ENCODE measurements at regions not wholly inside any gene's neighbourhood (a gene's known extent, or its start where the extent isn't known, plus 50 kb on each side); places are given as distances from the start of the nearest gene placed in this dataset.
"Not testable (repeated sequence)": the region's sequence is repeated elsewhere in the genome, so short reads cannot be mapped to it uniquely, and the experiment has no call there.

- DNase-seq (ENCODE audit: low read depth in 2 of 3, low spot score in 2 of 3), result no peak
Observed at GRCh38 chr7:46089281-46089680, 168.2 kb upstream of the IGFBP3 start.

GRCh38 chr7:46088486-46088885, 167.4 kb upstream of the IGFBP3 start:
- not testable (repeated sequence) for DNase-seq (ENCODE audit: low read depth in 2 of 3, low spot score in 2 of 3)

- no peak for DNase-seq (ENCODE audit: low read depth in 2 of 3, low spot score in 2 of 3)
Observed at GRCh38 chr7:46080595-46081159, 159.6 kb upstream of the IGFBP3 start.

GRCh38 chr7:46079421-46079820, 158.3 kb upstream of the IGFBP3 start:
- no peak for DNase-seq (ENCODE audit: low read depth in 2 of 3, low spot score in 2 of 3)

GRCh38 chr7:46076527-46076926, 155.5 kb upstream of the IGFBP3 start:
- no peak for DNase-seq (ENCODE audit: low read depth in 2 of 3, low spot score in 2 of 3)

GRCh38 chr7:46072722-46073121, 151.7 kb upstream of the IGFBP3 start:
- DNase-seq (ENCODE audit: low read depth in 2 of 3, low spot score in 2 of 3), result no peak

GRCh38 chr7:46071601-46072000, 150.5 kb upstream of the IGFBP3 start:
- DNase-seq (ENCODE audit: low read depth in 2 of 3, low spot score in 2 of 3), result no peak

GRCh38 chr7:46071076-46071475, 150.0 kb upstream of the IGFBP3 start:
- DNase-seq (ENCODE audit: low read depth in 2 of 3, low spot score in 2 of 3), result no peak

GRCh38 chr7:46068159-46068558, 147.1 kb upstream of the IGFBP3 start:
- no peak for DNase-seq (ENCODE audit: low read depth in 2 of 3, low spot score in 2 of 3)

GRCh38 chr7:46059308-46060020, 138.4 kb upstream of the IGFBP3 start:
- DNase-seq (ENCODE audit: low read depth in 2 of 3, low spot score in 2 of 3), result no peak

GRCh38 chr7:46058086-46058823, 137.2 kb upstream of the IGFBP3 start:
- no peak for DNase-seq (ENCODE audit: low read depth in 2 of 3, low spot score in 2 of 3)

GRCh38 chr7:46054915-46055314, 133.8 kb upstream of the IGFBP3 start:
- no peak for DNase-seq (ENCODE audit: low read depth in 2 of 3, low spot score in 2 of 3)

- no peak for DNase-seq (ENCODE audit: low read depth in 2 of 3, low spot score in 2 of 3)
Observed at GRCh38 chr7:46054272-46054671, 133.2 kb upstream of the IGFBP3 start.

GRCh38 chr7:46047581-46047980, 126.5 kb upstream of the IGFBP3 start:
- no peak for DNase-seq (ENCODE audit: low read depth in 2 of 3, low spot score in 2 of 3)

- not testable (repeated sequence) for DNase-seq (ENCODE audit: low read depth in 2 of 3, low spot score in 2 of 3)
Observed at GRCh38 chr7:46043338-46043737, 122.3 kb upstream of the IGFBP3 start.

GRCh38 chr7:46039813-46040212, 118.7 kb upstream of the IGFBP3 start:
- DNase-seq (ENCODE audit: low read depth in 2 of 3, low spot score in 2 of 3), result not testable (repeated sequence)

GRCh38 chr7:46035166-46035565, 114.1 kb upstream of the IGFBP3 start:
- no peak for DNase-seq (ENCODE audit: low read depth in 2 of 3, low spot score in 2 of 3)

- DNase-seq (ENCODE audit: low read depth in 2 of 3, low spot score in 2 of 3), result no peak
Observed at GRCh38 chr7:46034056-46034768, 113.1 kb upstream of the IGFBP3 start.

- DNase-seq (ENCODE audit: low read depth in 2 of 3, low spot score in 2 of 3), result no peak
Observed at GRCh38 chr7:46033592-46033991, 112.5 kb upstream of the IGFBP3 start.

GRCh38 chr7:46032942-46033341, 111.9 kb upstream of the IGFBP3 start:
- DNase-seq (ENCODE audit: low read depth in 2 of 3, low spot score in 2 of 3), result no peak

- DNase-seq (ENCODE audit: low read depth in 2 of 3, low spot score in 2 of 3), result no peak
Observed at GRCh38 chr7:46032353-46032752, 111.3 kb upstream of the IGFBP3 start.

Measured in hematopoietic multipotent progenitor cell (in vitro differentiated cells).